LHCN-M2 (cell line): ENCODE measurements at regions not wholly inside any gene's neighbourhood (a gene's known extent, or its start where the extent isn't known, plus 50 kb on each side); places are given as distances from the start of the nearest gene placed in this dataset.
"Not testable (repeated sequence)": the region's sequence is repeated elsewhere in the genome, so short reads cannot be mapped to it uniquely, and the experiment has no call there.

Experiments used
- DNase-seq: peaks from one replicate; pipeline ENCODE4 v3.0.0-alpha.2; 2012; ENCODE audit warnings: low read depth

DNA sequence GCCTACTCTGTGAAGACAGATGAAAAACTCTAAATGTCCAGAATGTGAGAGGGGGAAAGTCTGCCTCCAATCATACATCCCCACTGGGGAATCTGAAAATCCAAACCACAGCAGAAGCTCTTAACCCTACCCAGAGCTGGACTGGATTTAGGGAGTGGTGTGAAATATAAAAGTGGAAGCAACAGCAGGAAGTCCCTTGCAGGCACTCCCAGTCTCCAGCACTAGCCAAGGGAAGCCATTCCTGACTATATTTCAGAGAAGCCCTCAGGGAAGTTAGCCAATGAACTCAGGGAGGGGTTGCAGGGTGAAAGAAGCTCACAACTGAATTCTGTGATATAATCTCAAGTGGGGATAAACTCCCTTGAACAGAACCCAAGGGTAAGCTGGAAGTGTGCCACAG lies 51.5 kb downstream of the CRPPA start:
- DNase-seq = no peak

DNA sequence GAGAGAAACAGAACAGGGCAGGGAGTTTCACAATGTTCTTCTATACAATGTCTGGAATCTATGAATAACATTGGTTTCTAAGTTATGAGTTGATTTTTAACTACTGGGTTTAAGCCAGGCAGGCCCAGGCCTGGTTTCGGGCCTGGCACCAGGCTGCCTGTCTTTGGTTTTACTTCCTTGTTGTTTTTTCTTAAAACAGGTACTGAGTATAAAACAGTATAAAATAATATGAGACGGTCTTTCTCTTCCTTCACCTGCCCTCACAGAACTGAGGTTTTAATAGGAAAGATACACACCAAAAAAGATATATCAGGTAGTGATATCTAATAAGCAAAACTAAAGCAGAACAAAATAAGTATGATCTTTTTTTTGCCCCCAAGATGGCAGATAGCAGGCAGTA lies 52.0 kb downstream of the CRPPA start:
- not testable (repeated sequence) for DNase-seq

DNA sequence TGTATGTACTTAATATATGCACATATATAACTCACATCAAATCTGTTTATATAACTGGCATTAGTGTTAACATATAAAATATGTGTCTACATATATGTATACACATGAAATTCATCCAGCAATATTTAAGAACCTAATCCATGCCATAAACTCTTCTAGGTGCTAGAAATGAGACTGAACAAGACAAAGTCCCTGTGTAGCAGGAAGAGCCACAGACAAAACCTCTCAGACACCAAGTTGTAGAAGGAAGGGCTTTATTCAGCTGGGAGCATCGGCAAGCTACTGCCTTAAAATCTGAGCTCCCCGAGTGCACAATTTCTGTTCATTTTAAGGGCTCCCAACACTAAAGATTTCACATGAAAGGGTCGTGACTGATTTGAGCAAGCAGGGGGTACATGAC lies 52.5 kb downstream of the CRPPA start:
- DNase-seq = no peak

DNA sequence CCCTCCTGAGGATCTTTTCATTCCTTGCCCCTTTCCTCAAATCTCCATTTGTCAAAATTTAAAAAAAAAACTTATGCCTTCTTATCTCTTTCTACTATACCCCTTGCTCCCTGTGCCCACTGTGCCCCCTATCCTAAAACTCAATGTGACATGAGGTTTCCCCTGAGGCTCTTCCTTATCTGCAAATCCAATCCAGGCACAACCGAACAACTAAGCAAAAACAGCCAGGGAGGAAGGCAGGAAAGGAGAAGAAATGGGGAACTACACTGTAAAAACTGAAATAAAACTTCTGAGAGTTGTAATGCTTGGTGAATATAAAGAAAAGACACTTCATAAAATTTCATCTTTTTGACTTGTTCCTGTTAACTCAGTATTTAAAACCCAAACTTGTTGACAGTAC lies 54.2 kb downstream of the CRPPA start:
- no peak for DNase-seq

DNA sequence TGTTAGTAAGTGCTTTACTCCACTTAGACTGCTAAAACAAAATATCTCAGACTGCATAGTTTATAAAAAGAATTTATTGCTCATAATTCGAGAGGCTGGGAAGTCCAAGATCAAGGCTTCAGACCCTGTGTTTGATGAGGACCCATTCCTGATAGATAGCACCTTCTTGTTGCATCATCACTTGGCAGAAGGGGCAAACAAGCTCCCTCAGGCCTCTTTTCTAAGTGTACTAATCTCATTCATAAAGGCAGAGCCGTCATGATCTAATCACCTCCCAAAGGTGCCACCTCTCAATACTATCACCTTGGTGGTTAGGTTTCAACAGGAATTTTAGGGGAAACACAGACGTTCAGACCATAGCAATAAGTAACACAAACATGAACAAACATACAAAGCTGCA lies 55.4 kb downstream of the CRPPA start:
- DNase-seq = no peak

DNA sequence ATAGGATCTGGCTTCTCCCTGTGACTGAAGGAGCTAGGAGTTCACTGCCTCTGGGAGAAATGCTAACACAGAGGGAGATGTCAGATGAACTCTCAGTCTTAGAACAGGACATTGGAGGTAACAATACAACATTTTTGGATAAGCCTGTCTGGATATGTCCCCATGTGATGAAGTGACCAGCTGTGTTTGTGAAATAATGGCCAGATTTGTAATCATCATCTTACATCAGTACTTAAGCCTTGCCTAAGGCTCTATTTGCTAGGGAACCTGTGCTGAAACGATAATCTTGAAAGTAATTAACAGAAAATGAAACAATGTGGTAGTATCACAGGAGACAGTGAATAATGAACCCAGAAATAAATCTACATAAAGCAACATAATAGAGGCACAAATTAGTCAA lies 56.2 kb downstream of the CRPPA start:
- DNase-seq = no peak

DNA sequence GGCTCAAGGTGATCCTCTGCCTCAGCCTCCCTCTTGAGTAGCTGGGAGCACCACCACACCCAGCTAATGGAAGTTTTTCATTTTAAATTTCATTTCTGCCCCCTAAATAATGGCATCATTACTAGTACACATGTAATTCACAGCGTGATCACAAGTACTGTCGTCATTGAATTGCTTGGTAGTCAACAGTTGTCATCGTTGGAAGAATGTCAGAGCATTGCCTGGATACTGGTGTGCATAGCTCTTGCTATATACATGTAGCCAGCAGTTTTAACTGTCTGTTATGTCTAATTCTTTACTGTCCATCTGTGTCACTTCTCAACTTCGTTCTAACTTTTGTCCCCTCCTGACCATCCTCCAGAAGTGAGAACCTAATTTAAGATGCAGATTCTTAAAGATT lies 62.1 kb downstream of the CRPPA start:
- DNase-seq = no peak

DNA sequence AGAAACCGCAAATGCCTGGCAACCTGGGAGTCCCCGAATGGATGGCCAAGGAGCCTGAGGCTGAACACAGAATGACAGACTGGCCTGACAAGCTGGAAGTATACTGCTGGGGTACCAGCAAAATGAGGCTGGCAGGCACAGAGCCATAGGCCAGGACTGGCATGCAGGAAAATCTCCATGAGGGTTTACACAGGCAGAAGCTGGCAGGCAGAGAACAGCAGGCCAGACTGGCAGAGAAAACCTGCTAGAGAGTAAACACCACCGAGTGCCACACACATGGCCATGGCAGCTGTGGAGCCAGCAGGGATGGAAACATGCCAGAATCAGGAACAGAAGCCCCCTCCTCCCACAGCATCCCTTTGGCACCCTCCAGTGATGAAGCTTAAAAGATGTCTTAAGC lies 63.4 kb downstream of the CRPPA start:
- no peak for DNase-seq

DNA sequence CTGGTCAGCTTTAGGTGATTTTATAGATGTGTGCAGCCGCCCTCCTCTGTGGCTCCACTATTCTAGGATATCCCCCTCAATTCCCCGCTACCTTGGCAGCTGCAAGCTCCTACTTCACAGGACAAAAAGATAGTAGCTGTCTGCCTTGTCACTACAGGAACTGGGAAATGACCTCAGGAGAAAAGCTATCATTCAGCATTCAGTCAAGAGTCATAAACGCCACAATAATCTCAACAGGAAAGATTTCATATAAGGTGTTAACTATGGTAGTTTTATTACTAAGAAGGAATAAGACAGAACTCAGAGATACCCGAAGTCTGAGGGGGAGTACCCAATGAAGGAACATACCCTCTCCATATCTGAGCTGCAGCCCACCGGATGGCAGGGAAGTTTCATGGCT lies 63.9 kb downstream of the CRPPA start:
- no peak for DNase-seq

DNA sequence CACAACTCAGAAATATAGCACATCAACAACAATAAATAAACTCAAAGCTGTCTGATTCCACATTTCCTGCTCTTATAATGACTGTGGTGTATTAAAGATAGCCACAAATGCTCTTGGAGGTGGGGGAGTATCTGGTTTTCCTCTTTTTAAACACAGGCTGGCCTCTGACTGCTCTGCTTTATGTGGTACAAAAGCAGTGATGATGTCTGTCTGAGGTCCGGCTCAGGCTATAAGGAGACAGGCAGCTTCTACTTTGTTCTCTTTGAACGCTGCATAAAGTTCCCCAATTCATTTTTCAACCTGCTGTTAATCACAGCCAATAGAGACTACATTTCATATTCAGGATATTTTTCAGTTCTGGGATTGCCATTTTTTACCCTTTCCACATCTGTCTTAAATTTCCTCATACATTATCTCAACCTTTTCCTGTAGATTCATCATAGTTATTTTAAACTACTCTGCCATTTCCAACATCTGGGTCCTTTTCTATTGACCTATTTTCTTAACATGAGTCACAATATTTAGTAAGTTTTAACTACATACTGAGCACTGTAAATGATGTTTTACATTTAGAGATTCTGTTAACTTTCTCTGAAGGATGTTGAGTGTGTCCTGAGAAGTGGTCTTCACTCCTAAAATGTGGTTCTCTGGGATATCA lies 64.9 kb downstream of the CRPPA start:
- DNase-seq = peak; percentile 32

DNA sequence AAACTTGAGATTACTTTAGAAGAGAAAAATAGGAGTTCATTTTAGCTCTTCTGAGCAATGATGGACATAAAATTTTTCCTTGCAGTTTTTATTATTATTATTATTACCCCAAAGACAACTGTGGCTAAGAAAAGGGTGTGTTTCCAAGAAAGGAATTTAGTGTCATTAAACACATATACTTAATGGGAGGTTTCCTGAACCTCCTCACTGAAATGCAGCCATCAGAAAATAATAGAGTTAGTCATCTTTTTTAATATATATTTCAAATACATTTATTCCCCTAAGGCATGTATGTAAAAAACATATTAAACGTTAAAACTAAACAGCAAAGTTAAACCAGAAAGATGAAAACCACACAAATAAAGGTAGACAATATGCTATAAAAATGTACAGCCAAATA lies 66.8 kb downstream of the CRPPA start:
- no peak for DNase-seq

DNA sequence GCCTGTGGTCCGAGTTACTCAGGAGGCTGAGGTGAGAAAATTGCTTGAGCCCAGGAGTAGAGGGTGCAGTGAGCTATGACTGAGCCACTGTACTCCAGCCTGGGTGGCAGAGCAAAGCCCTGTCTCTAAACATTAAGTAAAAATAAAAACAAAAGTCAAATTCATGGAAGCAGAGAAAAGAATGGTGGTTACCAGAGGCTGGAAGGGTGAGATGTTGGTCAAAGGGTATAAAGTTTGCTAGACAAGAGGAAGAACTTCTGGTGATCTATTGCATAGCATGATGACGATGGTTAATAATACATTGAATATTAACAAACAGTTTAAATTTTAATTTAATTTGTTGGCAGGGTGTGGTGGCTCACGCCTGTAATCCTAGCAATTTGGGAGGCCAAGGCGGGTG lies 68.1 kb downstream of the CRPPA start:
- DNase-seq = no peak

DNA sequence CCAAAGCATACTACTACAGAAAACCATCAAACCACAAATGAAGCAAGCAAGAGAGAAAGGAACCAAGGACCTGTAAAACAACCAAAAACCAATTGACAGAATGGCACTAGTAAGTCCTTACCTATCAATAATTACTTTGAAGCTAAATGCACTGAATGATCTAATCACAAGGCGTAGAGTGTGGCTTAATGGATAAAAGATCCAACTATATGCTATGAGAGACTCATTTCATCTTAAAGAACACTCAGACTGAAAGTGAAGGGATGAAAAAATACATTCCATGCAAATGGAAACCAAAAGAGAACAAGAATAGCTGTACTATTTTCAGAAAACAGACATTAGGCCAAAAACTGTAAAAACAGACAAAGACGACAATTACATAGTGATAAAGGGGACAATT lies 70.7 kb downstream of the CRPPA start:
- DNase-seq = no peak

DNA sequence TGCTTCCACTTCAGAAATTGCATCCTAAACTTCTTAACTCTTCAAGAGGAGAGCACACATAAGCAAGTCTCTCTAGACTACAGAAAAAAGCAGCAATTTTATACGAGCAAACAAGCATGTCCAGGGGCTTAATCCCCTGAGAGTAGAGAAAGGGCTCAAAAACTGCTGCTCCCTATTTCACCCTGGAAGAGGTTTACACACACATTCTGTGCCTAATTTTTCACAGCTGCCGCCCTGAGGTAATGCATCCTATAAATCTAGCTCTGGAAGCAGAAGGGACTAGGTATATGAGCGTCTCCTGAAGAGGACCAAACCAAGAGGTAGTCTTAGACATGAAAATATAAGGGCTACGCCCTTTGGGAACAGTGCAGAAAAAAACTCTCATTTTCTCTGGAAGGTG lies 73.1 kb downstream of the CRPPA start:
- DNase-seq = no peak

DNA sequence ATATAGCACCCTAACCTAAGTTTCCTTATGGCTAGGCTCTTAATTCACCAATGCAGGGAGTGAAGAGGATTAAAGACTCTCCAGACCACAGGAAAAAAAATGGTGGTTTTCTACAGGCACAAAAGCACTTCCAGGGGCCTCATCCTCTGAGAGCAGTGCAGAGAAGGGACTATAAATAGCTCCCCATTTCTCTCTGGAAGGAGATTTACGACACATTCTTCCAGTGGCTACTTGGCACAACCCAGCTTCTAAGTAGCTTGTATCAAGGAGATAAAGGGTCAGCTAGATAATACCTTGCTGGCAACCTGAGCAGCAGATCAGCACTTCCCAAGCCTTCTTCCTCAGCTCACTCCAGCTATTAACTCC lies 73.5 kb downstream of the CRPPA start:
- DNase-seq = peak; percentile 70

DNA sequence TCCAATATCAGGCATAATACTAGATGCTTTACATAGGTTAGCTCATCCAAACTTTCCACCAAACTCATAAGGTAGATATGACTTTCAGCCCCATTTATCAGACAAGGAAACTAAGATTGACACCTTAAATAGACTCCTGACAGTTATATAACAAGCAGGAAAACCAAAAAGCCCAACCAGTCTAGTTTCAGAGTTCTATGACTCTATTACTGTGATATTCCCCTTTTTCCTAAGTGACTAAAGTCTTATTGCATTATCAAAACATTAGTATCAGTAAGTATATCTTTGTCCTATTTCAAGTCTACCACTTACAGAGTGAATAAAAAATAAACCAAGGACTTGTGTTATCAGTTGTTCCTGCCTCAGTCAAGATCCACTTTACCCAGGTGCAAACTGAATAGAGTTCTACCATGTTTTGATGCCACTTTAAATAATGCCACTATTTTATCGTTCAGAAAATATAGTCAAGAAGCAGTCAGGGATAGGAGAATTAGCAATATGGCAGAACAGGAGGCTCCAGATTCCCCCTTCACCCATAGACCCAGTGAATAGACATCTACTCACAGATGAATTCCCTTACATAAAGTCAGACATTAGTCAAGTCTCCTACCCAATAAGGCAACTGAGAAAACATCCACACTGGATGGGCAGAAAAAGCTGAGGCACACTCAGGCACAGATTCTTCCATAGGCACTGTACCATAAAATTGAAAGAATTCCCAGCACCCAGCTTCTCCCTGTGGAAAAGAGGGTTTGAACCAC lies 74.1 kb downstream of the CRPPA start:
- peak; percentile 66 for DNase-seq

DNA sequence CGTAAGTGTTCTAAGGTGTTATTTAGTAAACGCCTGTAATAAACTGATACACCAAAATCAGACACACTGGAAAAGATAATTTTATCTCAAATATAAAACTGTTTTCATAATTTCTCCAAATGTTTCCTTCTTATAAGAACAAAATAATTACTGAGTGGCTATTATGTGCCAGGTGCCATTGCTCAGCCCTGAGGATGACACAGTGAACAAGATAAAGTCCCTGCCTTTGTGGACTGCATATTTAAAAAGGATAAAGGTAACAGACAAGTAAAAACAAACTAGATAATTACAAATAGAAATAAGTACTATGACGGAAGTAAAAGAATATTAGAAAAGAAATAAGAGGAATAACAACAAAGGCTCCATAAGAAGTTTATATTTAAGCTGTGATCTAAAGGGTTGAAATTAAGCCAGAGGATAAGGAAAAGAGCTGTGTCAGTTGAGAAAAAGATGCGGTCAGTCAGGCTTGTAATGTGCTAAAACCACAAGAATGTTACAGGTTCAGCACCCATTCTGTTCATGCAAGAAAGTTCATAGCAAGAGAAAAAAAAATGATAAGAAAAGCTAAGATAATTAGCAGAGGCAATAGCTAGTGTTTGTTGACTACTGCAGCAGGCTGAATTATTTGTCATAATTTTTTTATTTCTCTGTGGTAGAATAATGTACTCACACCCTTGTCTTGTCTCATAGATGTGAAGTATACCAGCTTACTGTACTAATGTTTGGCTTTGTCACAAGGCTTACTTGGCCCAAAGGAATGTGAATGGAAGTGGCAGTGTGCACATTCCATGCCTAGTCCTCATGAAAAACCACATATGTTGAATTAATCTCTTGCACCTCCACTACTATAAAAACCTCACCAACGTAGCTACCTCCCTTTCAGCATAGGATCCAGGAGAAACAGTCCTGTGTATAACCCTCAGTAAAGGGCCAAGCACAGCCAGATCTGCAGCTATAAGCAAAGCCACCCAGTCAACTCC lies 75.1 kb downstream of the CRPPA start:
- DNase-seq = peak; percentile 94

DNA sequence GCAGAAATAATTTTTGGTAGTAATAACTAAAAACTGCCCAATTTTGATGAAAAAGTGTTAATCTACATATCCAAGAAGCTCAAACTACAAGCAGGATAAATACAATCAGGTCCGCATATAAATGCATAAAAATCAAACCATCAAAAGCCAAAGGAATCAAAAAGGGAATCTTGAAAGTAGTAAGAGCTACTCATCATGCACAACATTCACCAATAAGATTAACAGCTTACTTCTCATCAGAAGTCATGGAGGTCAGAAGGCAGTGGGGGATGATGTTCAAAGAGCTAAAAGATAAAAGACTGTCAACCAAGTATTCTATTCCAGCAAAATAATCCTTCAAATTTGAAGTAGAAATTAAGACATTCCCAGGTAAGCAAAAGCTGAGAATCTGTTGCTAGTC lies 76.4 kb downstream of the CRPPA start:
- DNase-seq = peak; percentile 41

DNA sequence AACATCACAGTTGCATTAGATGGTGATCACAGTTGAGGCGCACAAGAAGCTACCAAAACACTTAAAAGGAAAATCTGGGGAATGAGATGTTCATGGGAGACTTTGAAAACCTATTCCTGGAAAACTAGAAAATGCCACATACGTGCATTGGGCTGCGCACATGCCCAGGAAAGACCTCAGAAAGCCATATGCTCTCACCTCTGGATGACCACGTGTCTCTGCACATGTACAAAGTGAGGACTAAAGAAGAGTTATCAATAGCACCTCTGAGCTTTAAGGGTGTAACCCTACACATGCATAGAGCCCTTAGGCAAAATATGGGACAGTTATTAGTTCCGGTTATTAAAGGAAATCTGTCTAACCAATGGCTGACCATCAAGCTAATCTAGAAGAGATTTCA lies 77.7 kb downstream of the CRPPA start:
- no peak for DNase-seq

DNA sequence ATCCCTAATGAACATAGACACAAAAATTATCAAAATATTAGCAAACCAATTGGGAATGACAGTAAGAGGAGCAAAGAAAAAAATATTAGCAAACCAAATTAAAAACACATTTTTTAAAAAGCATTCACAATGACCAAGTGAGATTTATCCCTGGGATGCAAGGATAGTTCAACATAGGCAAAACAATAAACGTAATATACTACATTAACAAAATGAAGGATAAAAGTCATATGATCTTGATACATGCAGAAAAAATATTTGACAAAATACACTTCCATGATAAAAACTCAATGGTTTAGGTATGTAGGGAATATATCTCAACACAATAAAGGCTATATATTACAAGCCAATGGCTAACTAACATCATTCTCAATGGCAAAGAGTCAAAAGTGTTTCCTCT lies 83.3 kb downstream of the CRPPA start:
- no peak for DNase-seq

DNA sequence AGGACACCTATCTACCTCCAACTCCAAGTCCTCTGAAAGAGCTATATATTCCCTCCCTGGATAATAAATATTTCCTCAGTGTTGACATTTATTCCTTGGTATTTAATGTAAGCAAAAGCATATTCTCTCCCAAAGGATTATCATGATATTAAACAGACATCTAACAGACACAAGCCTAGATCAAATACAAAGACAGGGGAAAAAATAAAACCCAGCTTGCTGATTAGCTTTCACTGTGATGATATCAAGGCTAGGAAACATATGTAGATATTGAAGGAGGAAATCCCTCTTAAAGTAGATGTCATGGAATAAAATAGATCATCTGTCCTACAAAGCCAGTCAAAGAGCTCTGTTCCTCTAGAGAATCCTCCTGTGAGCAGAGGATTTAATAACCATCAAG lies 95.2 kb downstream of the CRPPA start:
- no peak for DNase-seq

DNA sequence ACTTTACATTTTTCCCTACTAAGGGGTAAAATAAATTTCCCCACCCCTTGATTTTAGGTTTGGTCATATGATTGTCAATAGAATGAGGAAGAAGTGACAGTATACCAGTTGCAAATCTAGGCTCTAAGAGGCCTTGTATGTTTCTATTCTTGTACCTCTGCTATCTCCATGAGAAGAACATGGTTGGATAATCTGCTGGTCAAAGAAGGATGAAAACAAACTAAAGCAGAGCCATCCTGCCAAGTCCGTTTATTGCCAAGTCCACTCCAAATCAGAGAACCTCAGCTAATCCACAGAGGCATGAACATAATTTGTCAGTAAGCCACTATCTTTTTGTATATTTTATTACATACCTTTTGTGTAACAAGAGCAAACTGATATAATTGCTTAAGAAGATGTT lies 98.0 kb downstream of the CRPPA start:
- DNase-seq = no peak
